Stimulated activated CD4-positive, alpha-beta T cell treated with anti-CD3 and anti-CD28 coated beads, Interleukin-12 subunit alpha, Interleukin-12 subunit beta, amount 100 ng/mL, for 4 hours (primary cell): ENCODE measurements at regions not wholly inside any gene's neighbourhood (a gene's known extent, or its start where the extent isn't known, plus 50 kb on each side); places are given as distances from the start of the nearest gene placed in this dataset.

Experiments
- DNase-seq: peaks from one replicate; pipeline ENCODE4 v3.0.0-alpha.2; 2020

DNA sequence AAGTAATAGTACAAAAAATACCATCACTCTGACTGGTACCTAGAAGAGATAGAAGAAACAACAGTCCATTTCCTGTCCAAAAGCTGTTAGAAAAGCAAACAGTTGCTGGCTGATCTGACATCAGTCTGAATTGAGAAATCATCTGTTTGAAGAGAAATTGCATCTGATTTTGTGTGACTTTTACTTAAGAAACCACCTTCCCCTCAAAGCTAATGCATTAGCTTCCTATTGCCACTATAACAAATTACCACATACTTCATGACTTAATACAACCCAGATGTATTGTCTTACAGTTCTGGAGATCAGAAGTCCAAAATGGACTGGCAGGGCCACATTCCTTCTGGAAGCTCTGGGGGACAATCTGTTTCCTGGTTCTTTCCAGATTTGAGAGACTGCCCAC is 385.9 kb upstream of the TLE4 start:
- DNase-seq: no peak

- no peak for DNase-seq
Measured at GRCh38 chr9:79189511-79189924, 382.2 kb upstream of the TLE4 start.

- DNase-seq: no peak
Measured at GRCh38 chr9:79193001-79193400, 378.8 kb upstream of the TLE4 start.

DNA sequence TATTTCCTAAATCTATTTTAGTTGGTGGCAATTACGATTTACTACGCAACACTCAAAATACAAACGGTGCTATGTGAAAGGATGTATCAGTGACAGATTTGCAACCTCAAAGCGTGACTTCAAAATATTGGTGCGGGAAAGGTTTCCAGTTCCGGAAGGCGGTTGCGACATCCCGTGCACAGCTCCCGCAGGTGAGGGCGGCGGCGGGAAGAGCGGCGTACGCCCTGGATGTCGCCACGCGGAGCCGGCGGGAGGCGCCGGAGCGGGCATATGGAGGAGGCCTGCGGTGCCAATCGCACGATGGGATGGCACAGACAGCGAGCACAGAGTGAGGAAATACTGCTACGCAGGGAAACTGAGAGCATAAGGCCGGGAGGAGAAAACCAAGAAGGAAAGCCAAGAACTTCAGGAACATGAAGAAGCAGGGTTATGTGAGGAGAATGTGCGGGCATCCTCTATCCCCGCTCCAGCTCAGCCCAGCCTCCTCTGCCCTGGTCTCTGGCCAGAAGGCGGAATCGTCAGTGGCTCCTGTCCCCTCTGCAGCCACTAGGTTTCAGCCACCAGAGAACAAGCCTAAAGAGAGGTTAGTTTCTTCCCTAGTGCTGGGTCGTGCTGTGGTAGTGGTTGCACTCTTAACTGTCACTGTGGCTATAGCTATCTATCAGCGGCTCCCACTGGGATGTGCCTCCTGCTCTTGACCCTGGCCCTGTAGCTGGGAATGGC is 378.1 kb upstream of the TLE4 start:
- no peak for DNase-seq

GRCh38 chr9:79195879-79196278 is 375.9 kb upstream of the TLE4 start:
- DNase-seq: no peak

- DNase-seq: no peak
Measured at GRCh38 chr9:79196606-79197005, 375.2 kb upstream of the TLE4 start.

DNA sequence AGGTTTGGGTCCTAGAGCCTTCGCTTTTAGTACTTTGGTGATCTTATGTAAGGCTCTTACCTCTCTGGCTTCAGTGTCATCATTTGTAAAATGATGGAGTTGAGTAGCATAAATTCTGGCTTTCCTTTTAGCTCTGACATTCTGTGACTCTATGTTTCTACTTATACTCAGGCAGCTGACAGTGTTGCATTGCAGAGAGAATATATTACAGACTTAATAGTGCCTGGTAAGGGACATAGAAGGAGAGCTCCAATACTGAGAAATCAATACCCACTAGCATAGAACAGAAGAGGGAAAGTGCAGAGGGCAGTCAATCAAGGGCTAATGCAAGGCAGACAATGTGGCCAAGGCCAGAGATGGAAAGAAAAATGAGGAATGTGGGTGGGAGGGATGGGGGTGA is 371.4 kb upstream of the TLE4 start:
- DNase-seq: no peak

GRCh38 chr9:79201636-79202035 is 370.1 kb upstream of the TLE4 start:
- no peak for DNase-seq

DNA sequence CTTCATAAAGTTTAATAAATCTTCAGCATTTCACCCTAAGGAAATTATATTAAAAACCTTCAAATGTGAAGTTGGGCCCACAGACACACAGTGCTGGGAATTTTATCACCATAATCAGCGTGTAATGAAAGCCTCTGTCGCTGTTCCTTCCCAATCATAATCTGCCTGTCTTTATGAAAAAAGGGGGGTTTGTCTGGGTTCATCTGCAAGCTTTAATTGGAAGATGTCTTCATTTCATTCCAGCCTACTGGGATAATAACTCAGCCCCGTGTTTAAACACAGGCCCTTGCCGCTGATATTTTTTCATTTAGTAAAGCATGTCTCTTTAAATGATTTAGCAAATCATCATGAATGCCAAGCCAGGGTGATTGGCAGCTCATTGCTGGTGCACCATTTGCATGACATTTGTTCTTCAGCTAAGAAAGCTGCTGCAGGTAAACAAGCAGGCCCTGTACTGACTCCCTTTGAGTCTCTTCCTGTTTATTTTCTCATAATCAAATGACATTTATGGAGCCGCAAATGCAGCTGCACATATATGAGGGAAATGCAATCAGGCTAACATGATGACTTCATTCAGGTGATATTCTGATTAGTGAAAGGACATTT is 362.9 kb upstream of the TLE4 start:
- DNase-seq: no peak

DNA sequence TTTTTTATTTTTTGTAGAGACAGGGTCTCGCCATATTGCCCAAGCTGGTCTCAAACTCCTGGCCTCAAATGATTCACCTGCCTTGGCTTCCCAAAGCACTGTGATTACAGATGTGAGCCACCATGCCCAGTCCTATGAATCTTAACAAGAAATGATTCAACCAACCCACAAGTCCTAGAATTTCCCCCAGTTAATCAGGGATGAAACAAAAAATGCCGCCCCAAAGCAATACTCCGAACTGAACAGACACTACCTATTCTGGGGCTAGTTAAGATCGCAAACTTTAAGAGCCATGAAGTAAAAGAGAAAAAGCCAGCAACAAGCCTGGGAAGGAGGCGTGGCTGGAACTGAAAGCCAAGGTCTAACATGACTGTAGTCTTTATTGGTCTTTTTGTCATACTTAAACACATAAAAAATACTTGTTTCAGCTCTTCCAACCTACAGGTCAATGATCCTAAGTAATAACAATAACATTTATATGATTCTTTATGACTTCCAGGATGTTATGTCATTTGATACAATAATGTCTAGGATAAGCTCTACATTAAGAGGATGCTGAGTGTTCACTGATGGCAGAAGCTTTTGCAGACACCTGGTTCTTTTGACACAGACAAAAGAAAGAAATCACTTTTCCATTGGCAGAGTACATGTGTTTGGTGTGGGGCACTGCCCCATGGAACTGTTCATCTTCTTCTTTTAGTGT is 361.1 kb upstream of the TLE4 start:
- no peak for DNase-seq

GRCh38 chr9:79213417-79214125 is 358.2 kb upstream of the TLE4 start:
- DNase-seq: no peak

- DNase-seq: no peak
Measured at GRCh38 chr9:79215821-79216220, 355.9 kb upstream of the TLE4 start.

DNA sequence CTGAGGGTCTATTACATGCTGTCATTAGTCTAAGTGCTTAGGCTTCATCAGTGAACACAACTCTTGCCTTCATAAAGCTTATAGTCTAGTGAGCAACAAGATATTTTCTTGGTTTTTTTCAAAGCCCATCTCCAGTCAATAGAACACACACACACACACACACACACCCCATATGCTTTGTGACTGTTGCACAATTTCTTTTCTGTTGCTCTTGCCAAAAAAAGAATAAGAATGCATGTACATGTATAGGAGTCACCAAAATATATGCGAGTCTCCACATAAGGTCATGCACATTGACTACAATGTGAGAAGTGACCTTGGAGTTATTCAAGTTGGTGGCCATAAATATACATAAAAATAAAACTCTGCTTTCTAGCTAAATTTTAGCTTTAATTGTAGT is 351.5 kb upstream of the TLE4 start:
- DNase-seq: no peak

GRCh38 chr9:79220666-79221065 is 351.1 kb upstream of the TLE4 start:
- no peak for DNase-seq

GRCh38 chr9:79221084-79221483 is 350.7 kb upstream of the TLE4 start:
- no peak for DNase-seq

DNA sequence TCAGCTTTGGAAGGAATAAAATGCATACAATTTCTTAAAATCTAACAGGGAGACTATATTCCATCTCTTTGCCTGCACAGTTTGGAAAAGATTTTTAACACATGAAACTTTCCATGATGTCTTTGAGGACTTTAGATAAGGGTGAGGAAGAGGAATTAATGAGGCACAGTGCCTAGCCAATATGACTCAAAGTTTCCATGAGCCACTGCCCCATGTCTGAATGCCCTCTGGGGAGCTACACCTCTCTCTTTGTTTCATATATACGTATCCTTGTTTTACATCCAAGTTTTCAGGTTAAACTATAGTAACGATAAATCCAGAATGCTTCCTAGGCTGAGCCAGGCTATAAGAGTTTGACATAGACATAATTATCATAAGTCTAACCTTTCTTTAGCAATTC is 349.3 kb upstream of the TLE4 start:
- no peak for DNase-seq

DNA sequence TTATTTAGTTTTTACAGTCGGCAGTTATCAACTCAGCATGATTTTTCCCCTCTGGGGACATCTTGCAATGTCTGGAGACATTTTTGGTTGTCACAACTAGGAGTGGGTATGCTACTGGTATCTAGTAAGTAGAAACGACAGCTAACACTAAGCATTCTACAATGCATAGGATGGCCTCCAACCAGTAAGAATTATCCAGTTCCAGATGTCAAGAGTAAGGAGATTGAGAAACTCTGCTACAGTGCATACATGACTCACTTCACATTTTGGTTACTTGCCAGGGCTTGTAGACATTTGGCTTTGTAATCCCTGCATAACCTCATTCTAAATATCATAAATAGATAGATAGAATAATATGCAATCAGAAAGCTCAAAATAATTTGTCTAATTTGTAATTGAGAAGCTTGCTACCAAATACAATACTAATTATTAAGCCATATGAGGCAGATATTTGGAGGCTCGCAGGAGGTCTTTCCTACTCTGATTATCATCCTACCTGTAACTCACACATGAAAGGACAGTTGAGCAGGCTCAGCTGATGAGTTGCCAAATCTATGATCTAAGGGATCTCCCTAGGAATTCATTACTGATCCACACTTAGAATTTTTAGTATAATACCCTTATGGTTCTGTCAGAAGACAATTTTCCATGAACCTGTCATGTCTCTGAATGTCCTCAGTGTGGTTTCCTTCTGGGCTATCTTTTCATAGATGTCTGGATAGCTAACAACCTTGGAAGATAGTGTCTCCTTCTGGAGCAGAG is 346.9 kb upstream of the TLE4 start:
- no peak for DNase-seq

DNA sequence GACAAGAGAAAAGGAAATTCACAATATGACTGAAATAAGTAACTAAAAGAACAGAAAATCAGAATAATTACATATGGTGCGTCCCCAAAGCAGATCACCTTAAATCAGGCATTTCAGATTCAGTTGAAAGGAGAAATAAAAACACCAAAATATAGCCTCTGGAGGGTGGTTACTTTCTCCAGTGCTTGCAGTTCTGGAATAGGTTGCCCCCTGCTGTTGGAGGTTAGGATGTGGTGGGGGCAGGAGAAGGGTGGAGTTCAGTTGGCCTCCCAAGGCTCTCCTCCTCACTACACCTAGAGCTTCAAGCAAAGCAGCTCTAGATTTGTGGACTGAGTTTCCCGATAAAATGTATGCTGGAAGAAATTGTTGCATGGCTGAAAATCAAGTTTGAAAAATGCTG is 338.2 kb upstream of the TLE4 start:
- no peak for DNase-seq

DNA sequence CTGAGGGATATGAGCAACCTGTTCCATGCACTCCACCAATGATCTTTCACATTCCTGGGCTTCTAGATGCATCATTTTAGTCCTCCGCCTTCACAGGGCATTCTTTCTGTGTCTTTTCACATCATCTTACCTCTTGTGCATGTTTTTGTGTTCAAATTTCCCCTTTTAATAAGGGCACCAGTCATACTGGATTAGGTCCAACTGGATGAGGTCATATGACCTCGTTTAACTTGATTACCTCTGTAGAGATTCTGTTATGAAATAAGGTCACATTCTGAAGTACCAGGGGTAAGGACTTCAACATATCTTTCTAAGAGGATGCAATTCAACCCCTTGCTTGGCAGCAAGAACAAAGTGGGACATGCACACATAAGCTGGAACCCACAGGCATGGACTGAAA is 335.3 kb upstream of the TLE4 start:
- no peak for DNase-seq

- no peak for DNase-seq
Measured at GRCh38 chr9:79237861-79238260, 333.9 kb upstream of the TLE4 start.

DNA sequence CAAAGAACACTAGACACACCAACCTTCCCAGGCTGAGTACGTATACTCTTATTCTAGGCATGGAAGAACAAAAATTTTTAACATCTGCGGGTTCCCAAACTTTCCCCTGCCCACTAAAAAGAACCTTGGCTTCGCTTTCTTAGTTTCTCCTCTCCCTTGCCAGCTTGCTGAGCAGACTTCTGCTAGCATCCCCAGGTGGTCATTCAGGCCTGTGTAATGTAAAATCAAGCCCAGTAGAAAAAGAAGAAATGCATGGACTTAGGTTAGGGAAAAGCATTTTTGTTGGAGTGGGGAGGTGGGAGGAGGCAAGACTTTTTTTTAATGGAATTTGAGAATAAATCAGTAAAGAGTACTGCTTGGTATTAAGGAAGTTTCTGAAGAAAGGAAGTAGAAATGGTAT is 331.0 kb upstream of the TLE4 start:
- no peak for DNase-seq

GRCh38 chr9:79242489-79242888 is 329.3 kb upstream of the TLE4 start:
- no peak for DNase-seq

GRCh38 chr9:79246170-79246569 is 325.6 kb upstream of the TLE4 start:
- no peak for DNase-seq
